HCT116 (cell line): ENCODE measurements at regions not wholly inside any gene's neighbourhood (a gene's known extent, or its start where the extent isn't known, plus 50 kb on each side); places are given as distances from the start of the nearest gene placed in this dataset.

Experiments
- ATAC-seq: fragments of 200-7000 bp; cut with Tn5 transposase; 2 replicates; pipeline ENCODE4 v1.9.1; 2020; ENCODE audit warnings: mild to moderate bottlenecking, moderate library complexity
- BruUV-seq: library from RNA; stranded (reverse); fragments of 400-500 nt; replicated peaks from 2 replicates; lab custom pipeline; 2021; lab: Mats Ljungman, UMichigan
- CTCF ChIA-PET: fragments of 300-600 bp; sonication (Branson Sonifier 250); formaldehyde crosslinking; loops from one replicate; lab custom pipeline; 2021; ENCODE audit warnings: antibody characterized with exemption; lab: Charles Lee
- POLR2A ChIA-PET: fragments of 300-600, 350-600 bp; sonication (Branson Sonifier 250); formaldehyde crosslinking; loops from one replicate; lab custom pipeline; 2021; ENCODE audit warnings: antibody characterized with exemption; lab: Charles Lee
- RAD21 ChIA-PET, 2 experiments: fragments of 300-600 bp; sonication (Branson Sonifier 250); formaldehyde crosslinking; loops; one replicate each; lab custom pipeline; 2023; ENCODE audit warnings: low total read pairs in 2 of 2; ENCODE audit not compliant: uncharacterized antibody in 2 of 2, unreplicated experiment in 2 of 2, low non-redundant PET in 1 of 2; lab: Charles Lee
- DNase-seq: peaks from one replicate; pipeline ENCODE4 v3.0.0-alpha.2; 2010; ENCODE audit warnings: low read depth, low spot score
- H2AFZ ChIP-seq: fragments of 200-600 bp; shearing (Covaris generic), sonication (generic); 2 replicates; pipeline ENCODE4 v1.6.1; 2017; ENCODE audit warnings: low read depth, mixed run types, mixed read lengths, antibody characterized with exemption, low read length; ENCODE audit not compliant: poor library complexity, severe bottlenecking
- H3K27ac ChIP-seq: 2 replicates; pipeline ENCODE4 v1.5.1; 2012; ENCODE audit warnings: low read depth, low read length
- H3K27me3 ChIP-seq: fragments of 200-600 bp; sonication (generic); 2 replicates; pipeline ENCODE4 v1.6.1; 2016; ENCODE audit warnings: mixed run types, low read length, mixed read lengths; ENCODE audit not compliant: insufficient read depth
- H3K36me3 ChIP-seq, 2 experiments: fragments of 200-500 bp in 1 of 2; fragments of 200-600 bp in 1 of 2; sonication (Bioruptor generic) in 1 of 2; sonication (generic) in 1 of 2; 2 replicates each; pipeline versions ENCODE4 v1.5.1 to v1.6.1; 2014 to 2016; ENCODE audit warnings: low read length in 2 of 2, inconsistent platforms in 1 of 2, mixed read lengths in 1 of 2, mixed run types in 1 of 2; ENCODE audit not compliant: insufficient read depth in 2 of 2, control insufficient read depth in 1 of 2
- H3K4me1 ChIP-seq, 2 experiments: fragments of 200-600 bp in 1 of 2; sonication (generic) in 1 of 2; 2 replicates each; pipeline versions ENCODE4 v1.5.1 to v1.6.1; 2012 to 2017; ENCODE audit warnings: low read length in 2 of 2, inconsistent platforms in 1 of 2, mild to moderate bottlenecking in 1 of 2, mixed read lengths in 1 of 2, mixed run types in 1 of 2, moderate library complexity in 1 of 2; ENCODE audit not compliant: insufficient read depth in 2 of 2, control insufficient read depth in 1 of 2
- H3K4me2 ChIP-seq: fragments of 200-600 bp; sonication (generic); 2 replicates; pipeline ENCODE4 v1.6.1; 2017; ENCODE audit warnings: mixed run types, low read length, mixed read lengths
- H3K4me3 ChIP-seq, 2 experiments: fragments of 200-600 bp in 1 of 2; sonication (generic) in 1 of 2; replicated peaks in 1 of 2; 2 replicates each; pipeline ENCODE4 v1.5.1; 2011 to 2016; ENCODE audit warnings: low read length in 2 of 2, control low read depth in 1 of 2, low read depth in 1 of 2, mild to moderate bottlenecking in 1 of 2, mixed read lengths in 1 of 2, mixed run types in 1 of 2
- H3K79me2 ChIP-seq: fragments of 200-600 bp; sonication (generic); 2 replicates; pipeline ENCODE4 v1.6.1; 2017; ENCODE audit warnings: mild to moderate bottlenecking, mixed run types, low read length, moderate library complexity, mixed read lengths; ENCODE audit not compliant: insufficient read depth
- H3K9ac ChIP-seq: fragments of 200-600 bp; sonication (generic); 2 replicates; pipeline ENCODE4 v1.6.1; 2016; ENCODE audit warnings: low read length, mixed read lengths
- H3K9me2 ChIP-seq: fragments of 200-600 bp; sonication (generic), shearing (Covaris generic); 2 replicates; pipeline ENCODE4 v1.6.1; 2017; ENCODE audit warnings: mixed run types, mild to moderate bottlenecking, moderate library complexity; ENCODE audit not compliant: insufficient read depth
- H3K9me3 ChIP-seq, 2 experiments: fragments of 200-500 bp in 1 of 2; fragments of 200-600 bp in 1 of 2; sonication (Bioruptor generic) in 1 of 2; sonication (generic) in 1 of 2; 2 replicates each; pipeline ENCODE4 v1.6.1; 2014 to 2017; ENCODE audit warnings: low read length in 2 of 2, mixed read lengths in 2 of 2, inconsistent platforms in 1 of 2, low read depth in 1 of 2, mild to moderate bottlenecking in 1 of 2, mixed run types in 1 of 2, moderate library complexity in 1 of 2; ENCODE audit not compliant: control insufficient read depth in 1 of 2, insufficient read depth in 1 of 2
- H4K20me1 ChIP-seq: fragments of 200-600 bp; sonication (generic), shearing (Covaris generic); 2 replicates; pipeline ENCODE4 v1.6.1; 2017; ENCODE audit warnings: mixed run types, mild to moderate bottlenecking, moderate library complexity; ENCODE audit not compliant: insufficient read depth
- EGR1 ChIP-seq: IDR thresholded peaks from 2 replicates; pipeline ENCODE4 v1.6.1; 2012; ENCODE audit warnings: low read depth
- ELF1 ChIP-seq: IDR thresholded peaks from 2 replicates; pipeline ENCODE4 v1.6.1; 2012; ENCODE audit warnings: low read depth, borderline replicate concordance
- EZH2 ChIP-seq: fragments of 200-600 bp; sonication (generic); IDR thresholded peaks from 2 replicates; pipeline ENCODE4 v1.6.1; 2017; ENCODE audit warnings: antibody characterized with exemption, mixed run types
- RAD21 ChIP-seq: IDR thresholded peaks from 2 replicates; pipeline ENCODE4 v1.6.1; 2012; ENCODE audit warnings: low read depth, mild to moderate bottlenecking
- intact Hi-C: fragments of 100-400 bp; cut with micrococcal nuclease; formaldehyde crosslinking; loops from 2 replicates; pipeline ENCODE4 v1.10.0; 2022
- TF ChIP-seq, protein P1 (sequence below): IDR thresholded peaks from 2 replicates; pipeline ENCODE4 v1.6.1; 2012
- TF ChIP-seq, protein P2 (sequence below), 3 experiments: fragments of 200-600 bp in 1 of 3; sonication (generic) in 1 of 3; IDR thresholded peaks in 2 of 3; conservative IDR thresholded peaks in 1 of 3; 2 replicates each; pipeline ENCODE4 v1.5.1; 2012 to 2017; ENCODE audit warnings: low read depth in 2 of 3, low read length in 2 of 3, antibody characterized with exemption in 1 of 3, borderline replicate concordance in 1 of 3, control low read depth in 1 of 3, mild to moderate bottlenecking in 1 of 3, mixed read lengths in 1 of 3, mixed run types in 1 of 3, moderate library complexity in 1 of 3; ENCODE audit not compliant: insufficient read depth in 1 of 3

DNA sequence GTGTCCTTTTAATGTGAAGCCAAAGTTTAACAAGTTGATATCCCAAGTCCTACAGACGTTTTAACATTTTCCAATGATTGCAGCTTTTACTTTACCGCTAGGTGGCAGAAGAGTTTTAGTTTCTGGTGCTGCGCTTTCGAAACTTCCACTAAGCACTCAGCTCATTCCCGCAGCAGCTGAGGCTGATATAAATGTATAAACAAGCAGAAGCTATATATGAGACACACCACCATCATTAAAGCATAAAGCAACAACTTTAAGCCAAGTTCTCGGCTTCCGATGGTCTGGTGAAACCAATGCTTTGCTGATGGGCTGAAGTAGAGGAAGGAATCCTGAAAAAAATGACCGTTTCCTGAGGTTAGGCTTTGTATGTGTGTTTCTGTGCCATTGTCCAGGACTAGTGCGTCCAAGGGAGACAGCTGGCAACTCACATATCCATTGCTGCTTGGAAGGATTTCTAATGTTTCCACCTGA is 753.9 kb downstream of the OLFM4 start:
- no peak for ATAC-seq

DNA sequence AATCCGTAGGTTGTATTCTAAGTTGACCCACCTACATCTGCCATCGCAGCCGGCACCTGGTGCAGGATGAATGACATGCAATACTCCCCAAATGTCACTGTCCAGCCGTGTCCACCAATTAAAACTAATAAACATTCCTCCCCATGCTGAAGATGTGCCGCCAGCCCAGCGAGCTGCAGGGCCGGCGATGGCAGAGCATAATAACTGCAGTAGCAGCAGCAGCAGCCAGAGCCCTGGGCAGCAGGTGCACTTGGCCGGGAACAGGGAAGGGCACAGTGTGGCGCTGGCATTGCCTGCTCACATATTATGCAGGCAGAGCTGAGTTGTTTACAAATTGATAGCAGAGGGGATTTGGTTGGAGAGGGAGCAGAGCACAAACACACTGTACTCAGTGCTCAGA is 754.9 kb downstream of the OLFM4 start:
- H3K9me2 ChIP-seq, result no peaks in the 10 kb centered on the region
- no peak overlapping the region for H2AFZ ChIP-seq
- ChIA-PET RAD21 (no interaction called here), POLR2A (no interaction called here), CTCF (no interaction called here)
- H3K27me3 ChIP-seq, result no peaks in the 10 kb centered on the region
- intact Hi-C loops, result no loop called here
- BruUV-seq, result no TSS peak
- peaks cover 3 to 22% of the 10 kb centered on the region in 2 experiments; a peak in 2 of 4 replicates for H3K9me3 ChIP-seq
- H3K27ac ChIP-seq, result no peak overlapping the region
- TF ChIP-seq, protein P1, sequence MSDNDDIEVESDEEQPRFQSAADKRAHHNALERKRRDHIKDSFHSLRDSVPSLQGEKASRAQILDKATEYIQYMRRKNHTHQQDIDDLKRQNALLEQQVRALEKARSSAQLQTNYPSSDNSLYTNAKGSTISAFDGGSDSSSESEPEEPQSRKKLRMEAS, result no peak
- TF ChIP-seq ELF1 (no peak), EZH2 (no peak), RAD21 (no peak)
- H3K79me2 ChIP-seq, result no peaks in the 10 kb centered on the region
- H3K4me2 ChIP-seq, result no peak overlapping the region
- no peak overlapping the region for H3K9ac ChIP-seq
- DNase-seq (no peak), ATAC-seq (no peak)
- H3K4me1 ChIP-seq, result no peaks in the 10 kb centered on the region
- no peaks in the 10 kb centered on the region for H3K36me3 ChIP-seq
- no peaks in the 10 kb centered on the region for H4K20me1 ChIP-seq
- H3K4me3 ChIP-seq, result no peak overlapping the region

More for the DNA sequence above, 753.9 kb downstream of the OLFM4 start:
- DNase-seq, result no peak
- BruUV-seq, result no TSS peak
- Histone ChIP-seq H3K4me2 (no peak overlapping the region), H3K4me3 (no peak overlapping the region), H3K9me3 (peaks cover 3 to 29% of the 10 kb centered on the region in 2 experiments; a peak in 2 of 4 replicates), H3K27ac (no peak overlapping the region), H3K79me2 (no peaks in the 10 kb centered on the region), H2AFZ (no peak overlapping the region), H3K4me1 (no peaks in the 10 kb centered on the region), H3K9me2 (no peaks in the 10 kb centered on the region), H4K20me1 (no peaks in the 10 kb centered on the region), H3K9ac (no peak overlapping the region), H3K36me3 (no peaks in the 10 kb centered on the region), H3K27me3 (no peaks in the 10 kb centered on the region)
- ChIA-PET POLR2A (no interaction called here), RAD21 (interaction anchor here in 1 of 2 experiments (1.0 kb wide), 1 partner anchor 532 kb away, joined by 4 read pairs; no protein-coding TSS in a partner anchor), CTCF (no interaction called here)
- no peak for TF ChIP-seq EGR1
- TF ChIP-seq, protein P2, sequence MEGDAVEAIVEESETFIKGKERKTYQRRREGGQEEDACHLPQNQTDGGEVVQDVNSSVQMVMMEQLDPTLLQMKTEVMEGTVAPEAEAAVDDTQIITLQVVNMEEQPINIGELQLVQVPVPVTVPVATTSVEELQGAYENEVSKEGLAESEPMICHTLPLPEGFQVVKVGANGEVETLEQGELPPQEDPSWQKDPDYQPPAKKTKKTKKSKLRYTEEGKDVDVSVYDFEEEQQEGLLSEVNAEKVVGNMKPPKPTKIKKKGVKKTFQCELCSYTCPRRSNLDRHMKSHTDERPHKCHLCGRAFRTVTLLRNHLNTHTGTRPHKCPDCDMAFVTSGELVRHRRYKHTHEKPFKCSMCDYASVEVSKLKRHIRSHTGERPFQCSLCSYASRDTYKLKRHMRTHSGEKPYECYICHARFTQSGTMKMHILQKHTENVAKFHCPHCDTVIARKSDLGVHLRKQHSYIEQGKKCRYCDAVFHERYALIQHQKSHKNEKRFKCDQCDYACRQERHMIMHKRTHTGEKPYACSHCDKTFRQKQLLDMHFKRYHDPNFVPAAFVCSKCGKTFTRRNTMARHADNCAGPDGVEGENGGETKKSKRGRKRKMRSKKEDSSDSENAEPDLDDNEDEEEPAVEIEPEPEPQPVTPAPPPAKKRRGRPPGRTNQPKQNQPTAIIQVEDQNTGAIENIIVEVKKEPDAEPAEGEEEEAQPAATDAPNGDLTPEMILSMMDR (IDR thresholded peaks at IDR 0.05 in 2 of 3, conservative IDR thresholded peaks at IDR 0.05 in 1 of 3; ENCODE audit: borderline replicate concordance in 1 of 3, insufficient read depth in 1 of 3, low read depth in 2 of 3, low read length in 2 of 3), result peak in 2 of 3 experiments; percentile 9 to 31; a peak in 1 of 6 replicates
- intact Hi-C loops, result no loop called here
